ENCODE measurements at regions not wholly inside any gene's neighbourhood (a gene's known extent, or its start where the extent isn't known, plus 50 kb on each side); places are given as distances from the start of the nearest gene placed in this dataset.

DNA sequence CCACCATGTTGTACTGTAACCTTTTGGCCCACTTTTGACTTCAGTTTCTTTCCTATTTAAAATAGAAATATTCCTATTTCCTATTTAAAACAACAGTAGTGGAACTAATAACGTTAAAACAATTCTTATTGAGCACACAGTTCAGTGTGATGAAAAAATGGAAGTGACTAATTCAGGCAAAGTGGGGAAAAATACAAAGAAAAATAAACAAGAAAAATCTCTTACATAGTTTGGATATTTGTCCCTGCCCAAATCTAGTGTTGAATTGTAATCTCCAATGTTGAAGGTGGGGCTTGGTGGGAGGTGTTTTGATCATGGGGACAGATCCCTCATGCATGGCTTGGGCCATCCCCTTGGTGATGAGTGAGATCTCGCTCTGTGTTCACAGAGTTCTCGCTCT lies 198.1 kb upstream of the CPHXL start:
- intact Hi-C loops (cut with DNase I) = no loop called here
- no peak overlapping the region for H3K4me3 ChIP-seq (ENCODE audit: low read length in 2 of 2)
- WGBS, 2 donors = 70 to 72% methylated on average over 3 of the region's 3 CpGs
- no peaks in the 10 kb centered on the region for H3K4me1 ChIP-seq (ENCODE audit: control insufficient read depth in 1 of 2, insufficient read depth in 2 of 2, low read length in 2 of 2)
- H3K9me3 ChIP-seq (ENCODE audit: control insufficient read depth, low read length) = no peaks in the 10 kb centered on the region
- no peak for DNase-seq
- no peak for ATAC-seq (ENCODE audit: low FRiP score)
- no peaks in the 10 kb centered on the region for H3K36me3 ChIP-seq (ENCODE audit: control insufficient read depth in 1 of 2, insufficient read depth in 2 of 2, low read length in 1 of 2)
- no peak overlapping the region for H3K27ac ChIP-seq (ENCODE audit: low read depth in 1 of 2, low read length in 2 of 2)
- no peaks in the 10 kb centered on the region for H3K27me3 ChIP-seq (ENCODE audit: control insufficient read depth in 1 of 2, insufficient read depth in 2 of 2, low read length in 1 of 2)

DNA sequence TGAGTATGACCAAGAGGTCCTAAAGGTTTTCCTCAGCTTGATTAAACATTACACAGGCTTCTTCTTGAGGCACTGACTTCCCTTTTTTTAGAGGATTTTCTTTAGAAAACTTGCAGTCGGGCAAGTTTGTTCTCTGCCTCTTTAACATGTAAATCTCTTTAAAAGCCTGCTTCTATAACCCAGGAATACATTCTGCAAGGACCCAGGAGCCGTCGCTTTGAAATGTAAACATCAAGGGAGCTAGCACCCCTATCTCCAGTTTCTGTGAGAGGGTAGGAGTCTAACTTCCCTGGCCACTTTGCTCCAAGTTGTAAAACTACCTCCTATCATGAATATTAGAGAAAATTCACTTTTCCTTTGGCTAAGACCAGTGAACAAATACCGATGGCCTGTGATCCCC lies 201.5 kb upstream of the CPHXL start:
- DNase-seq (no peak), ATAC-seq (ENCODE audit: low FRiP score) (no peak)
- no peaks in the 10 kb centered on the region for H3K36me3 ChIP-seq (ENCODE audit: control insufficient read depth in 1 of 2, insufficient read depth in 2 of 2, low read length in 1 of 2)
- H3K27ac ChIP-seq (ENCODE audit: low read depth in 1 of 2, low read length in 2 of 2) = no peak overlapping the region
- no peak overlapping the region for H3K4me3 ChIP-seq (ENCODE audit: low read length in 2 of 2)
- H3K9me3 ChIP-seq (ENCODE audit: control insufficient read depth, low read length) = no peaks in the 10 kb centered on the region
- WGBS, 2 donors = 13 to 22% methylated on average over 4 of the region's 4 CpGs
- H3K27me3 ChIP-seq (ENCODE audit: control insufficient read depth in 1 of 2, insufficient read depth in 2 of 2, low read length in 1 of 2) = no peaks in the 10 kb centered on the region
- H3K4me1 ChIP-seq (ENCODE audit: control insufficient read depth in 1 of 2, insufficient read depth in 2 of 2, low read length in 2 of 2) = no peaks in the 10 kb centered on the region
- intact Hi-C loops (cut with DNase I) = no loop called here

DNA sequence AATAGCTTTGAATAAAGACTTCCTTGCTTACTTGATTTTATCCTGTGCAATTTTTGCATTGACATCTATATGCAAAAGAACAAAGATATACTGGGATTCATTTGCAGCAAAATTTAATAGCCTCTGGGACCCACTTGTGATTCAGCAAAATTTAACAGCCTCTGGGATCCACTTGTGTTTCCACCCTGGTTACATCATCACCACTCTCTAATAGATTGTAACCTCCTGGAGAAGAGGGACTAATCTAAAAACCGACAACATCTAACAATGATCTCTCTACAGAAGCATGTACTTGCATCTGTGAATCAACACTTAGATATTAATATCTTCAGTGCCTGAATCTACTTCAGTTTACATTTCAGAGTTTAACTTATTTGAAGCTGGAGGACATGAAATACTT lies 202.0 kb upstream of the CPHXL start:
- Histone ChIP-seq H3K27ac (ENCODE audit: low read depth in 1 of 2, low read length in 2 of 2) (no peak overlapping the region), H3K27me3 (ENCODE audit: control insufficient read depth in 1 of 2, insufficient read depth in 2 of 2, low read length in 1 of 2) (no peaks in the 10 kb centered on the region), H3K9me3 (ENCODE audit: control insufficient read depth, low read length) (no peaks in the 10 kb centered on the region), H3K36me3 (ENCODE audit: control insufficient read depth in 1 of 2, insufficient read depth in 2 of 2, low read length in 1 of 2) (no peaks in the 10 kb centered on the region), H3K4me1 (ENCODE audit: control insufficient read depth in 1 of 2, insufficient read depth in 2 of 2, low read length in 2 of 2) (no peaks in the 10 kb centered on the region), H3K4me3 (ENCODE audit: low read length in 2 of 2) (peak overlapping the region in 1 of 2 donors; percentile 8)
- DNase-seq (no peak), ATAC-seq (ENCODE audit: low FRiP score) (no peak)
- intact Hi-C loops (cut with DNase I) = no loop called here
- WGBS, 2 donors = 36 to 67% methylated on average over 1 of the region's 1 CpG

DNA sequence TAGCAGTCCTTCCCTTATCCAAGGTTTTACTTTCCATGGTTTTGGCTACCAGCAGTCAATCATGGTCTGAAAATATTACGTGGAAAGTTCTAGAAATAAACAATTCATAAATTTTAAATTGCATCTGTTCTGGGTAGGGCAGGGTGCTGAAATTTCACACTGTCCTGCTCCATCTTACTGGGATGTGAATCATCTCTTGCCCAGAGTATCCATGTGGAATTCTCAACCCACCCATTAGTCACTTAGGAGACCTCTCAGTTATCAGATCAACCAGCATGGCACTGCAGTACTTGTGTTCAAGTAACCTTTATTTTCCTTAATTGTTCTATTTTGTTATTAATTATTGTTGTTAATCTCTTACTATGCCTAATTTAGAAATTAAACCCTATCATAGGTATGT lies 202.8 kb upstream of the CPHXL start:
- H3K27ac ChIP-seq (ENCODE audit: low read depth in 1 of 2, low read length in 2 of 2) = no peak overlapping the region
- H3K36me3 ChIP-seq (ENCODE audit: control insufficient read depth in 1 of 2, insufficient read depth in 2 of 2, low read length in 1 of 2) = no peaks in the 10 kb centered on the region
- no peak overlapping the region for H3K4me3 ChIP-seq (ENCODE audit: low read length in 2 of 2)
- H3K9me3 ChIP-seq (ENCODE audit: control insufficient read depth, low read length) = no peaks in the 10 kb centered on the region
- no peaks in the 10 kb centered on the region for H3K4me1 ChIP-seq (ENCODE audit: control insufficient read depth in 1 of 2, insufficient read depth in 2 of 2, low read length in 2 of 2)
- WGBS, 2 donors = 54 to 63% methylated on average over 1 of the region's 1 CpG
- intact Hi-C loops (cut with DNase I) = no loop called here
- DNase-seq (no peak), ATAC-seq (ENCODE audit: low FRiP score) (no peak)
- no peaks in the 10 kb centered on the region for H3K27me3 ChIP-seq (ENCODE audit: control insufficient read depth in 1 of 2, insufficient read depth in 2 of 2, low read length in 1 of 2)

DNA sequence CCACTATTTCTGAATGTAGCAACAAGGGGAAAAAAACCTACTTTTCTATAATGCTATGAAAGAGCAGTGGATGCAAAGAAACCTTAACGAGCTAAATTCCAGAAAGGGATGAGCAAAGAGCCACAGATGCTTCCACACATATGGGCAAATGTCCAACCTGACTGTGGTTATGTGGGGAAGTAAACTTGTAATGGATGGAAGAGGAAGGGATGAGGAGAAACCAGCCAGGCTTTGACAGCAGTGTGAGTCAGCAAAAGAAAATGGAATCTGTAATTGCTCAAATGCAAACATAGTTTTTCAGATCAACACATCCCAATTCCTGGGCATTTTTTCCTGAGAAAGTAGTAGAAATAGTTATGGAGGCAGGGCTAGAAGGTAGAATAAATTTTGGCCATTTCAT lies 204.8 kb upstream of the CPHXL start:
- Histone ChIP-seq H3K4me1 (ENCODE audit: control insufficient read depth in 1 of 2, insufficient read depth in 2 of 2, low read length in 2 of 2) (no peaks in the 10 kb centered on the region), H3K27me3 (ENCODE audit: control insufficient read depth in 1 of 2, insufficient read depth in 2 of 2, low read length in 1 of 2) (no peaks in the 10 kb centered on the region), H3K4me3 (ENCODE audit: low read length in 2 of 2) (no peak overlapping the region), H3K36me3 (ENCODE audit: control insufficient read depth in 1 of 2, insufficient read depth in 2 of 2, low read length in 1 of 2) (no peaks in the 10 kb centered on the region), H3K9me3 (ENCODE audit: control insufficient read depth, low read length) (no peaks in the 10 kb centered on the region), H3K27ac (ENCODE audit: low read depth in 1 of 2, low read length in 2 of 2) (no peak overlapping the region)
- ATAC-seq (ENCODE audit: low FRiP score) = no peak
- no peak for DNase-seq
- 52 to 58% methylated on average over 1 of the region's 1 CpG for WGBS, 2 donors
- intact Hi-C loops (cut with DNase I) = loop anchor here in 1 of 2 donors (10.0 kb wide), 1 partner anchor 64 kb away; no protein-coding TSS in a partner anchor

DNA sequence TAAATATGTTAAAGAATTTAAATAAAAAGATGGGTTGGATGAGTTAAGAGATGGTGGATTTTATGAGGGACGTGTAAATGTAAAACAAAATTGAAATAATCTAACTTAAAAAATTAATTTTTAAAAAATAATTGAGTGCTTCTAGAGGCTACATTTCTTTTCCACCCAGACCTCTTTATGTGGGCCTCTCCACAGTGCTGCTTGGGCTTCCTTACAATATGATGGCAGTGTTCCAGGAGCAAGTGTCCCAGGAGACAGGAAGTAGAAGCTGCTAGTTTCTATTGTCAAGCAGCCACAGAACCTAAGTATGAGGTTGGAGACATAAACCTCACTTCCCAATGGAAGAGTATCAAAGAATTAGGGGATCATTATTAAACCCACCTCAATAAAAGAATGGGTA lies 205.7 kb upstream of the CPHXL start:
- intact Hi-C loops (cut with DNase I) = loop anchor here in 1 of 2 donors (10.0 kb wide), 1 partner anchor 63 kb away; no protein-coding TSS in a partner anchor
- Histone ChIP-seq H3K27ac (ENCODE audit: low read depth in 1 of 2, low read length in 2 of 2) (no peak overlapping the region), H3K4me3 (ENCODE audit: low read length in 2 of 2) (no peak overlapping the region), H3K4me1 (ENCODE audit: control insufficient read depth in 1 of 2, insufficient read depth in 2 of 2, low read length in 2 of 2) (no peaks in the 10 kb centered on the region), H3K9me3 (ENCODE audit: control insufficient read depth, low read length) (no peaks in the 10 kb centered on the region), H3K36me3 (ENCODE audit: control insufficient read depth in 1 of 2, insufficient read depth in 2 of 2, low read length in 1 of 2) (no peaks in the 10 kb centered on the region), H3K27me3 (ENCODE audit: control insufficient read depth in 1 of 2, insufficient read depth in 2 of 2, low read length in 1 of 2) (no peaks in the 10 kb centered on the region)
- WGBS, 2 donors = 86 to 88% methylated on average over 1 of the region's 1 CpG
- no peak for ATAC-seq (ENCODE audit: low FRiP score)
- no peak for DNase-seq

DNA sequence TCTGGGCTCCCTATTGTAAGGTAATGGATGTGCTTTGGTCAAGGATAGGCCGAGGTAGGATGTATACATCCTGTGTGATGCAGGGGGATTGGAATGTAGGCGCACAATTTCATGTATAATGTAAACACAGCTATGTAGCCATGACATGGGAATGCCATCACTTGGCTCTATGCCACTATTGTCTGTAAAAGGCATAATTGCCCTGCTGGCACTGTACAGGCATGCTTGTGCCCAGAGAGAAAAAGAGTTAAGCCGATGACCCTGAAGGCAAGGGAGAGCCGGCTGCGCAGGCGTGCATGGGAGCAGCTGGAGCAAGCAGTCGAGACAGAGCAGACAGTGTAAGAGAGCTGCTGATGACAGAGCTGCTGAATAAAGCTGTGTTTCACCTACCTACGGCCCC lies 212.5 kb upstream of the CPHXL start:
- no peak for DNase-seq
- Histone ChIP-seq H3K9me3 (ENCODE audit: control insufficient read depth, low read length) (peaks cover 1% of the 10 kb centered on the region), H3K4me1 (ENCODE audit: control insufficient read depth in 1 of 2, insufficient read depth in 2 of 2, low read length in 2 of 2) (no peaks in the 10 kb centered on the region), H3K27me3 (ENCODE audit: control insufficient read depth in 1 of 2, insufficient read depth in 2 of 2, low read length in 1 of 2) (no peaks in the 10 kb centered on the region), H3K4me3 (ENCODE audit: low read length in 2 of 2) (no peak overlapping the region), H3K27ac (ENCODE audit: low read depth in 1 of 2, low read length in 2 of 2) (no peak overlapping the region), H3K36me3 (ENCODE audit: control insufficient read depth in 1 of 2, insufficient read depth in 2 of 2, low read length in 1 of 2) (no peaks in the 10 kb centered on the region)
- no peak for ATAC-seq (ENCODE audit: low FRiP score)
- 73 to 75% methylated on average over 8 of the region's 8 CpGs for WGBS, 2 donors
- intact Hi-C loops (cut with DNase I) = loop anchor here in 1 of 2 donors (10.0 kb wide), 1 partner anchor 56 kb away; no protein-coding TSS in a partner anchor

DNA sequence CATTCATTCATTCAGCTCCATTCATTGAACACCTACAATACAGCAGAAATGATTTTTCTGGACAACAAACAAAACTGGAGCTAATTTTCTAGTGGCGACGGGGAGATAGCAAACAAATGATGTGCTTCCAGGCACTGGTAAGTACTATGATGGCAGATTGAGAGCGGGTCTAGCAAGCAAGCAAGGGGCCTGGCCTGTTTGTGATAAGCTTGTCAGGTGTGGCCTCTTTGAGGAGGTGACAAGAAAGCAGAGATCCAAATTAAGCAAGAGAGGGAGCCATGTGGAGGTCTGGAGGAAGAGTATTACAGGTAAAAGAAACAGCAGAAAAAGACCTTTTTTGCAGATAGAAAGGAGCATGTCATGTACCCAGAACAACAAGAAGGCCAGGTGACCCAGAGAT lies 216.1 kb upstream of the CPHXL start:
- DNase-seq = no peak
- Histone ChIP-seq H3K27me3 (ENCODE audit: control insufficient read depth in 1 of 2, insufficient read depth in 2 of 2, low read length in 1 of 2) (no peaks in the 10 kb centered on the region), H3K4me1 (ENCODE audit: control insufficient read depth in 1 of 2, insufficient read depth in 2 of 2, low read length in 2 of 2) (no peaks in the 10 kb centered on the region), H3K27ac (ENCODE audit: low read depth in 1 of 2, low read length in 2 of 2) (no peak overlapping the region), H3K36me3 (ENCODE audit: control insufficient read depth in 1 of 2, insufficient read depth in 2 of 2, low read length in 1 of 2) (no peaks in the 10 kb centered on the region), H3K9me3 (ENCODE audit: control insufficient read depth, low read length) (peaks cover 3% of the 10 kb centered on the region), H3K4me3 (ENCODE audit: low read length in 2 of 2) (no peak overlapping the region)
- WGBS, 2 donors = 88 to 92% methylated on average over 3 of the region's 3 CpGs
- no peak for ATAC-seq (ENCODE audit: low FRiP score)
- intact Hi-C loops (cut with DNase I) = no loop called here

DNA sequence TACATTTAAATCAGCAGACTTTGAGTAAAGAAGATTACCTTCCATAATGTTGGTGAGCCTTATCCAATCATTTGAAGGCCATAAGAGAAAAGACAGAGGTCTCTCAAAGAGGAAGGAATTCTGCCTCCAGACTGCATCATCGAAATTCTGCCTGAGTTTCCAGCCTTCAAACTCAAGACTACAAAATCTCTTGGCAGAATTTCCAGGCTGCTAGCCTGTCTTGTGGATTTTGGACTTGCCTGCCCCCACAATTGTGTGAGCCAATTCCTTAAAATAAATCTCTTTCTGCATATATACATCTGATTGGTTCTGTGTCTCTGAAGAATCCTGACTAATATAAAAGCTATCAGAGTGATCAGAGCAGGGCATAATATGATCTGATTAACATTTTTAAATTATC lies 216.6 kb upstream of the CPHXL start:
- DNase-seq (no peak), ATAC-seq (ENCODE audit: low FRiP score) (no peak)
- Histone ChIP-seq H3K4me3 (ENCODE audit: low read length in 2 of 2) (no peak overlapping the region), H3K36me3 (ENCODE audit: control insufficient read depth in 1 of 2, insufficient read depth in 2 of 2, low read length in 1 of 2) (no peaks in the 10 kb centered on the region), H3K27me3 (ENCODE audit: control insufficient read depth in 1 of 2, insufficient read depth in 2 of 2, low read length in 1 of 2) (no peaks in the 10 kb centered on the region), H3K9me3 (ENCODE audit: control insufficient read depth, low read length) (peaks cover 3% of the 10 kb centered on the region), H3K4me1 (ENCODE audit: control insufficient read depth in 1 of 2, insufficient read depth in 2 of 2, low read length in 2 of 2) (no peaks in the 10 kb centered on the region), H3K27ac (ENCODE audit: low read depth in 1 of 2, low read length in 2 of 2) (no peak overlapping the region)
- intact Hi-C loops (cut with DNase I) = no loop called here
- 8 to 9% methylated on average over 1 of the region's 1 CpG for WGBS, 2 donors

All from aorta (tissue), 5 donors.